GM12878 (cell line): ENCODE measurements at regions not wholly inside any gene's neighbourhood (a gene's known extent, or its start where the extent isn't known, plus 50 kb on each side); places are given as distances from the start of the nearest gene placed in this dataset.

ENCODE experiments used
- ATAC-seq: fragments of 200-7000 bp; cut with Tn5 transposase; 3 replicates; pipeline ENCODE4 v1.9.1; 2020; ENCODE audit warnings: mild to moderate bottlenecking, moderate library complexity
- BruUV-seq: library from RNA; stranded (reverse); fragments of 400-500 nt; replicated peaks from 2 replicates; lab custom pipeline; 2021; lab: Mats Ljungman, UMichigan
- CTCF ChIA-PET: fragments of 300-600 bp; sonication (Branson Sonifier 250); formaldehyde crosslinking; extraction: SDS; loops from one replicate; lab custom pipeline; 2021; ENCODE audit warnings: inconsistent platforms; lab: Yijun Ruan, JAX
- POLR2A ChIA-PET: fragments of 350-600 bp; formaldehyde crosslinking; extraction: SDS; loops from one replicate; lab custom pipeline; 2021; ENCODE audit warnings: inconsistent platforms; lab: Charles Lee
- RAD21 ChIA-PET: fragments of 300-600 bp; sonication (Branson Sonifier 250); formaldehyde crosslinking; loops from one replicate; lab custom pipeline; 2023; ENCODE audit warnings: antibody characterized with exemption; ENCODE audit not compliant: unreplicated experiment; lab: Charles Lee
- SMC1A ChIA-PET: fragments of 300-600 bp; sonication (Branson Sonifier 250); formaldehyde crosslinking; loops from one replicate; lab custom pipeline; 2023; ENCODE audit not compliant: unreplicated experiment, uncharacterized antibody; lab: Charles Lee
- DNase-seq: peaks from one replicate; pipeline ENCODE4 v3.0.0-alpha.2; 2011; ENCODE audit warnings: low read depth, low spot score
- FAIRE-seq: peaks from 3 replicates; lab custom pipeline; 2011; peaks lifted over from hg19 to GRCh38; lab: Jason Lieb, UNC
- H2AFZ ChIP-seq: 2 replicates; pipeline ENCODE4 v1.6.0; 2011; ENCODE audit warnings: low read depth, low read length, control low read depth; ENCODE audit not compliant: control insufficient read depth
- H3K27ac ChIP-seq: 2 replicates; pipeline ENCODE4 v1.5.1; 2011; ENCODE audit warnings: control low read depth; ENCODE audit not compliant: control insufficient read depth, insufficient read depth
- H3K27me3 ChIP-seq, 2 experiments: replicated peaks in 1 of 2; 2 replicates each; pipeline versions ENCODE4 v1.6.0 to v1.6.1; 2011; ENCODE audit warnings: low read length in 1 of 2; ENCODE audit not compliant: control insufficient read depth in 2 of 2, insufficient read depth in 2 of 2
- H3K36me3 ChIP-seq, 2 experiments: 2 replicates each; pipeline ENCODE4 v1.5.1; 2011; ENCODE audit warnings: low read length in 1 of 2; ENCODE audit not compliant: control insufficient read depth in 2 of 2, insufficient read depth in 2 of 2
- H3K4me1 ChIP-seq: 2 replicates; pipeline ENCODE4 v1.6.1; 2011; ENCODE audit warnings: mild to moderate bottlenecking, low read length, moderate library complexity, mixed read lengths; ENCODE audit not compliant: control insufficient read depth, insufficient read depth
- H3K4me2 ChIP-seq: 2 replicates; pipeline ENCODE4 v1.6.0; 2011; ENCODE audit warnings: control low read depth; ENCODE audit not compliant: control insufficient read depth, insufficient read depth
- H3K4me3 ChIP-seq: fragments of 200-600 bp; sonication (generic); 2 replicates; pipeline ENCODE4 v1.5.1; 2016
- H3K79me2 ChIP-seq: 2 replicates; pipeline ENCODE4 v1.6.0; 2011; ENCODE audit warnings: low read length; ENCODE audit not compliant: control insufficient read depth, insufficient read depth
- H3K9ac ChIP-seq: 2 replicates; pipeline ENCODE4 v1.8.0; 2011; ENCODE audit warnings: low read length, control low read depth, mixed read lengths; ENCODE audit not compliant: control insufficient read depth, insufficient read depth
- H3K9me3 ChIP-seq: replicated peaks from 3 replicates; pipeline ENCODE4 v1.5.1; 2011; ENCODE audit warnings: mild to moderate bottlenecking, low read length; ENCODE audit not compliant: control insufficient read depth, insufficient read depth
- H4K20me1 ChIP-seq: 2 replicates; pipeline ENCODE4 v1.6.0; 2011; ENCODE audit not compliant: control insufficient read depth, insufficient read depth
- BACH1 ChIP-seq: fragments of 450-650 bp; IDR thresholded peaks from 2 replicates; pipeline ENCODE4 v1.6.1; 2017; ENCODE audit warnings: mild to moderate bottlenecking, borderline replicate concordance
- ELK1 ChIP-seq: IDR thresholded peaks from 2 replicates; pipeline ENCODE4 v1.6.1; 2012; ENCODE audit warnings: low read depth, low read length, improper control_type of control experiment
- HCFC1 ChIP-seq: fragments of 150-350 bp; IDR thresholded peaks from 2 replicates; pipeline ENCODE4 v1.6.1; 2014; ENCODE audit warnings: low read length
- HDGF ChIP-seq: fragments of 450-650 bp; IDR thresholded peaks from 2 replicates; pipeline ENCODE4 v1.6.1; 2016; ENCODE audit warnings: antibody characterized with exemption
- JUNB ChIP-seq: IDR thresholded peaks from 2 replicates; pipeline ENCODE4 v1.6.1; 2016; ENCODE audit warnings: antibody characterized with exemption, mild to moderate bottlenecking
- KDM1A ChIP-seq: fragments of 200-600 bp; sonication (generic); IDR thresholded peaks from 2 replicates; pipeline ENCODE4 v1.6.1; 2016; ENCODE audit warnings: borderline replicate concordance
- NBN ChIP-seq: fragments of 450-650 bp; IDR thresholded peaks from 2 replicates; pipeline ENCODE4 v1.6.1; 2016
- NFXL1 ChIP-seq: fragments of 450-650 bp; IDR thresholded peaks from 2 replicates; pipeline ENCODE4 v1.6.1; 2017; ENCODE audit warnings: antibody characterized with exemption, mild to moderate bottlenecking, borderline replicate concordance
- NRF1 ChIP-seq: conservative IDR thresholded peaks from 2 replicates; pipeline ENCODE4 v1.6.1; 2011; ENCODE audit warnings: mild to moderate bottlenecking, low read depth, low read length, improper control_type of control experiment
- RAD51 ChIP-seq: fragments of 450-650 bp; IDR thresholded peaks from 2 replicates; pipeline ENCODE4 v1.6.1; 2016; ENCODE audit warnings: moderate library complexity, mild to moderate bottlenecking, inconsistent platforms
- SIN3A ChIP-seq: IDR thresholded peaks from 2 replicates; pipeline ENCODE4 v1.6.1; 2012; ENCODE audit warnings: low read depth, low read length, improper control_type of control experiment
- SMARCA5 ChIP-seq: fragments of 450-650 bp; IDR thresholded peaks from 2 replicates; pipeline ENCODE4 v1.6.1; 2017; ENCODE audit warnings: mild to moderate bottlenecking
- SREBF1 ChIP-seq: IDR thresholded peaks from 2 replicates; pipeline ENCODE4 v1.6.1; 2012; ENCODE audit warnings: mild to moderate bottlenecking, low read length
- SREBF2 ChIP-seq: IDR thresholded peaks from 2 replicates; pipeline ENCODE4 v1.6.1; 2012; ENCODE audit warnings: mild to moderate bottlenecking, low read length
- SRF ChIP-seq, 2 experiments: IDR thresholded peaks; 2 replicates each; pipeline ENCODE4 v1.6.1; 2011; ENCODE audit warnings: low read depth in 2 of 2, low read length in 2 of 2, mild to moderate bottlenecking in 1 of 2, moderate library complexity in 1 of 2
- TBL1XR1 ChIP-seq: IDR thresholded peaks from 2 replicates; pipeline ENCODE4 v1.6.1; 2012; ENCODE audit warnings: low read depth, low read length, improper control_type of control experiment
- TCF12 ChIP-seq: IDR thresholded peaks from 2 replicates; pipeline ENCODE4 v1.6.1; 2011; ENCODE audit warnings: low read depth, mild to moderate bottlenecking, low read length
- USF2 ChIP-seq: IDR thresholded peaks from 2 replicates; pipeline ENCODE4 v1.6.1; 2011; ENCODE audit warnings: low read depth, low read length, improper control_type of control experiment, borderline replicate concordance
- ZNF24 ChIP-seq: fragments of 450-650 bp; IDR thresholded peaks from 2 replicates; pipeline ENCODE4 v1.6.1; 2017; ENCODE audit warnings: antibody characterized with exemption, mild to moderate bottlenecking
- ZNF384 ChIP-seq: IDR thresholded peaks from 2 replicates; pipeline ENCODE4 v1.6.1; 2012; ENCODE audit warnings: low read depth, mild to moderate bottlenecking, low read length, improper control_type of control experiment, borderline replicate concordance
- ZSCAN29 ChIP-seq: fragments of 450-650 bp; IDR thresholded peaks from 2 replicates; pipeline ENCODE4 v1.6.1; 2017; ENCODE audit warnings: mild to moderate bottlenecking, moderate library complexity
- ZZZ3 ChIP-seq: IDR thresholded peaks from 2 replicates; pipeline ENCODE4 v1.6.1; 2011; ENCODE audit warnings: low read depth; ENCODE audit not compliant: control insufficient read depth, insufficient read length
- WGBS: methylation state at CpG from one replicate; pipeline ENCODE4 v1.1.6; 2016; ENCODE audit warnings: low lambda C conversion rate; ENCODE audit not compliant: insufficient replicate concordance, insufficient coverage; ENCODE audit errors: missing lambda C conversion rate; 5-methylcytosine and 5-hydroxymethylcytosine counted together
- in situ Hi-C: fragments of 300-500 bp; cut with MboI; formaldehyde crosslinking; loops from 9 replicates; pipeline ENCODE4 v1.14.3; 2018; ENCODE audit warnings: mixed read lengths
- intact Hi-C: fragments of 100-400 bp; cut with micrococcal nuclease; formaldehyde crosslinking; loops from one replicate; pipeline ENCODE4 v1.14.2; 2022; ENCODE audit not compliant: unreplicated experiment
- TF ChIP-seq, protein P1 (sequence below): IDR thresholded peaks from 2 replicates; pipeline ENCODE4 v1.6.1; 2012; ENCODE audit warnings: low read depth, low read length, improper control_type of control experiment

GRCh38 chr2:236738030-236738429 lies 168.4 kb downstream of the ACKR3 start:
- intact Hi-C loops = no loop called here
- FAIRE-seq = no peak

DNA sequence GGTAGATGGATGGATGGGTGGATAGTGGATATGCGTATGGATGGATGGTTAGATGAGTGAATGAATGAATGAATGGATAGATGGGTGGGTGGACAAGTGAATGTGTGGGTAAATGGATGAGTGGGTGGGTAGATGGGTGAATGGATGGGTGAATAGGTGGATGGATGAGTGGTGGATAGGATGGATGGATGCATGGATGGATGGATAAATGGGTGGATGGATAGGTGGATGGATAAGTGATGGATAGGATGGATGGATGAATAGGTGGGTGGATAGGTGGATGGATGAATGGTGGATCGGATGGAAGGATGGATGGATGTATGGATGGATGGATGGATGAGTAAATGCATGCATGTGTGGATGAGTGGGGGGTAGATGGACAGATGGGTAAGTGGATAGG lies 169.3 kb downstream of the ACKR3 start:
- no peak overlapping the region for H3K4me3 ChIP-seq
- no peak overlapping the region for H2AFZ ChIP-seq
- FAIRE-seq (no peak), DNase-seq (no peak), ATAC-seq (no peak)
- ChIA-PET CTCF (no interaction called here), RAD21 (no interaction called here), SMC1A (interaction anchor here (0.7 kb wide), 1 partner anchor 289 kb away, joined by 3 read pairs; no protein-coding TSS in a partner anchor), POLR2A (no interaction called here)
- no peaks in the 10 kb centered on the region for H3K4me1 ChIP-seq
- H3K9me3 ChIP-seq = no peaks in the 10 kb centered on the region
- intact Hi-C loops (no loop called here), in situ Hi-C loops (no loop called here)
- H3K36me3 ChIP-seq = no peaks in the 10 kb centered on the region
- no peaks in the 10 kb centered on the region for H4K20me1 ChIP-seq
- BruUV-seq = no TSS peak
- H3K27ac ChIP-seq = no peak overlapping the region
- H3K79me2 ChIP-seq = no peaks in the 10 kb centered on the region
- WGBS = 23% methylated on average over 2 of the region's 2 CpGs
- no peak for TF ChIP-seq ZSCAN29
- TF ChIP-seq, protein P1, sequence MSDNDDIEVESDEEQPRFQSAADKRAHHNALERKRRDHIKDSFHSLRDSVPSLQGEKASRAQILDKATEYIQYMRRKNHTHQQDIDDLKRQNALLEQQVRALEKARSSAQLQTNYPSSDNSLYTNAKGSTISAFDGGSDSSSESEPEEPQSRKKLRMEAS = no peak
- TF ChIP-seq ZNF384 = no peak
- no peak for TF ChIP-seq BACH1
- TF ChIP-seq SREBF1 = no peak
- TF ChIP-seq NFXL1 = no peak
- TF ChIP-seq USF2 = no peak
- no peak for TF ChIP-seq ELK1
- no peak for TF ChIP-seq KDM1A
- no peak for TF ChIP-seq SRF (IDR thresholded peaks at IDR 0.05; ENCODE audit: low read depth in 2 of 2, low read length in 2 of 2)
- no peak for TF ChIP-seq HDGF
- TF ChIP-seq SIN3A = no peak
- no peak for TF ChIP-seq TCF12
- TF ChIP-seq SMARCA5 = no peak
- no peak for TF ChIP-seq RAD51
- no peak for TF ChIP-seq ZZZ3
- no peak overlapping the region for H3K9ac ChIP-seq
- no peak overlapping the region for H3K4me2 ChIP-seq
- H3K27me3 ChIP-seq = no peaks in the 10 kb centered on the region; a peak in 3 of 4 replicates

More at GRCh38 chr2:236738030-236738429, 168.4 kb downstream of the ACKR3 start:
- in situ Hi-C loops = no loop called here
- H3K4me1 ChIP-seq = no peaks in the 10 kb centered on the region
- CTCF ChIA-PET = no interaction called here
- TF ChIP-seq JUNB (no peak), BACH1 (no peak), TBL1XR1 (no peak), NRF1 (no peak), SREBF2 (no peak), NBN (no peak), HCFC1 (no peak), NFXL1 (no peak), ZNF24 (no peak)
- TF ChIP-seq, all 136 proteins: peak for 0
- no peaks in the 10 kb centered on the region for H3K9me3 ChIP-seq
- no peaks in the 10 kb centered on the region for H4K20me1 ChIP-seq
- BruUV-seq = no TSS peak
- DNase-seq (no peak), ATAC-seq (no peak)
- no peaks in the 10 kb centered on the region for H3K36me3 ChIP-seq
- no peaks in the 10 kb centered on the region for H3K79me2 ChIP-seq
- H3K9ac ChIP-seq = no peak overlapping the region
- WGBS = 39% methylated on average over 4 of the region's 4 CpGs
- H3K27ac ChIP-seq = no peak overlapping the region
- no peak overlapping the region for H2AFZ ChIP-seq
- POLR2A ChIA-PET = no interaction called here
- RAD21 ChIA-PET = no interaction called here
- SMC1A ChIA-PET = no interaction called here
- H3K27me3 ChIP-seq = no peaks in the 10 kb centered on the region; a peak in 2 of 4 replicates
- no peak overlapping the region for H3K4me3 ChIP-seq
- no peak overlapping the region for H3K4me2 ChIP-seq
